B cell (primary cell): ENCODE measurements at regions not wholly inside any gene's neighbourhood (a gene's known extent, or its start where the extent isn't known, plus 50 kb on each side); places are given as distances from the start of the nearest gene placed in this dataset.

ENCODE experiments used
- EZH2 ChIP-seq: IDR thresholded peaks from 2 replicates; pipeline ENCODE4 v1.6.1; 2012; ENCODE audit warnings: borderline replicate concordance, low read depth, mild to moderate bottlenecking, moderate library complexity, low read length; ENCODE audit not compliant: insufficient read depth, poor library complexity, severe bottlenecking
- TF ChIP-seq, protein P1 (sequence below): fragments of 200-600 bp; IDR thresholded peaks from one replicate; pipeline ENCODE4 v1.8.0; 2022; ENCODE audit warnings: antibody characterized with exemption, mild to moderate bottlenecking

DNA sequence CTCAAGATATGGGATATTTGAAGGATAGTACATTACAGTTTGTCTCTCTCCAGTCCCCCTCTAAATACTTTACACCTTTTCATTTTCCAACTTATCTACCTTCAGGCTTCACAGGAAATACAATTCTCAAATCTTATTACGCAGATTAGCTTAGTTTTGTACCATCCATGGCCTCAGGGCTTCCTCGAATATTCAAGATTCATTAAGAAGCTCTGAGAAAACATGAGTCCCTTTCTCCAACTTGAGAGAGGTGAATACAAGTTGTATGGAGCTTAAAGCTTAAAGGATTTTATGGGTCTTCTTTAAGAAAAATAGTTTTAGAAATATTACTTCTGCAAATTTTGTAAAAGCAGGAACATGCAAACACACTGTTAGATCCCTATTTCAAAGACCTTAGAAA lies 1212.5 kb downstream of the GALC start:
- TF ChIP-seq, protein P1, sequence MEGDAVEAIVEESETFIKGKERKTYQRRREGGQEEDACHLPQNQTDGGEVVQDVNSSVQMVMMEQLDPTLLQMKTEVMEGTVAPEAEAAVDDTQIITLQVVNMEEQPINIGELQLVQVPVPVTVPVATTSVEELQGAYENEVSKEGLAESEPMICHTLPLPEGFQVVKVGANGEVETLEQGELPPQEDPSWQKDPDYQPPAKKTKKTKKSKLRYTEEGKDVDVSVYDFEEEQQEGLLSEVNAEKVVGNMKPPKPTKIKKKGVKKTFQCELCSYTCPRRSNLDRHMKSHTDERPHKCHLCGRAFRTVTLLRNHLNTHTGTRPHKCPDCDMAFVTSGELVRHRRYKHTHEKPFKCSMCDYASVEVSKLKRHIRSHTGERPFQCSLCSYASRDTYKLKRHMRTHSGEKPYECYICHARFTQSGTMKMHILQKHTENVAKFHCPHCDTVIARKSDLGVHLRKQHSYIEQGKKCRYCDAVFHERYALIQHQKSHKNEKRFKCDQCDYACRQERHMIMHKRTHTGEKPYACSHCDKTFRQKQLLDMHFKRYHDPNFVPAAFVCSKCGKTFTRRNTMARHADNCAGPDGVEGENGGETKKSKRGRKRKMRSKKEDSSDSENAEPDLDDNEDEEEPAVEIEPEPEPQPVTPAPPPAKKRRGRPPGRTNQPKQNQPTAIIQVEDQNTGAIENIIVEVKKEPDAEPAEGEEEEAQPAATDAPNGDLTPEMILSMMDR: no peak
- TF ChIP-seq EZH2: no peak
